ENCODE measurements at regions not wholly inside any gene's neighbourhood (a gene's known extent, or its start where the extent isn't known, plus 50 kb on each side); places are given as distances from the start of the nearest gene placed in this dataset.

DNA sequence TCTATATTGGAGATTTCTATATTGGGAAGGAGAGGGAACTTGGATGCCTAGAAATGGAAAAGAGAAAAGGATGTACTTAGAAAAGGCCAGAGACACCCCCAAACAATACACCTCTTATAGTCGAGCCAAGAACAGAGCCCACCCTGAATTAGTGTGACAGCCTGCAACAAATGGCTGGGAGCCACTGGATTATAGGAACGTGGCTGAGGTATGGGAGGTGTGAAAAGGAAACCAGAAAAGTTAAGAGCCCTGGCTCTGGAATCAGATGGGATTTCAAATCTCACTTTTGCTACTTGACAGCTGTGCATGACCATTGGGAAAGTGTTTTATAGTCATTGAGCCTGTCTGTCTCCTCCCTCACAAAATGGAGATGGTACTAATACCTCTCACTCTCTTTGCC lies 394.0 kb downstream of the ZNF521 start:
- no peaks in the 10 kb centered on the region for H3K23me2 ChIP-seq (ENCODE audit: insufficient read length, low read depth, low read length, poor library complexity, severe bottlenecking)
- H4K20me1 ChIP-seq (ENCODE audit: control insufficient read depth, insufficient read depth, insufficient read length): no peaks in the 10 kb centered on the region
- H3K4me1 Mint-ChIP-seq: peaks cover 6 to 19% of the 10 kb centered on the region in 2 experiments
- H3K27me3 Mint-ChIP-seq (ENCODE audit: low read depth): peaks cover 3% of the 10 kb centered on the region
- no peak overlapping the region for H3K27ac ChIP-seq (ENCODE audit: insufficient read length, low read depth, low read length)
- H3K56ac ChIP-seq (ENCODE audit: insufficient read length, low read depth, low read length): no peak overlapping the region
- H2AFZ ChIP-seq (ENCODE audit: low read length): no peak overlapping the region
- H3K36me3 Mint-ChIP-seq (ENCODE audit: insufficient read depth in 1 of 3, low read depth in 3 of 3): no peaks in the 10 kb centered on the region
- H3K79me1 ChIP-seq (ENCODE audit: insufficient read depth, low read depth, low read length, poor library complexity, severe bottlenecking): no peaks in the 10 kb centered on the region
- no peaks in the 10 kb centered on the region for H3K79me2 ChIP-seq (ENCODE audit: insufficient read depth, low read length)
- no peak overlapping the region for H4K8ac ChIP-seq (replicated peaks; ENCODE audit: insufficient read length, low read depth, low read length)
- H2AK5ac ChIP-seq (ENCODE audit: insufficient read length, low read length): no peak overlapping the region
- H4K91ac ChIP-seq (ENCODE audit: insufficient read length, low read depth, low read length): no peak overlapping the region
- H3T11ph ChIP-seq (ENCODE audit: low read length): no peak overlapping the region
- H3K4me2 ChIP-seq (ENCODE audit: insufficient read depth, insufficient read length, low read length): no peak overlapping the region
- H3K9me3 ChIP-seq (ENCODE audit: control insufficient read depth, low read depth, low read length): no peaks in the 10 kb centered on the region
- TF ChIP-seq, protein P1, sequence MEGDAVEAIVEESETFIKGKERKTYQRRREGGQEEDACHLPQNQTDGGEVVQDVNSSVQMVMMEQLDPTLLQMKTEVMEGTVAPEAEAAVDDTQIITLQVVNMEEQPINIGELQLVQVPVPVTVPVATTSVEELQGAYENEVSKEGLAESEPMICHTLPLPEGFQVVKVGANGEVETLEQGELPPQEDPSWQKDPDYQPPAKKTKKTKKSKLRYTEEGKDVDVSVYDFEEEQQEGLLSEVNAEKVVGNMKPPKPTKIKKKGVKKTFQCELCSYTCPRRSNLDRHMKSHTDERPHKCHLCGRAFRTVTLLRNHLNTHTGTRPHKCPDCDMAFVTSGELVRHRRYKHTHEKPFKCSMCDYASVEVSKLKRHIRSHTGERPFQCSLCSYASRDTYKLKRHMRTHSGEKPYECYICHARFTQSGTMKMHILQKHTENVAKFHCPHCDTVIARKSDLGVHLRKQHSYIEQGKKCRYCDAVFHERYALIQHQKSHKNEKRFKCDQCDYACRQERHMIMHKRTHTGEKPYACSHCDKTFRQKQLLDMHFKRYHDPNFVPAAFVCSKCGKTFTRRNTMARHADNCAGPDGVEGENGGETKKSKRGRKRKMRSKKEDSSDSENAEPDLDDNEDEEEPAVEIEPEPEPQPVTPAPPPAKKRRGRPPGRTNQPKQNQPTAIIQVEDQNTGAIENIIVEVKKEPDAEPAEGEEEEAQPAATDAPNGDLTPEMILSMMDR (conservative IDR thresholded peaks at IDR 0.05): no peak
- no peaks in the 10 kb centered on the region for H3K9me3 Mint-ChIP-seq
- no peak overlapping the region for H3K23ac ChIP-seq (ENCODE audit: insufficient read length, low read depth, low read length)
- no peak for DNase-seq
- H3K27me3 ChIP-seq (ENCODE audit: insufficient read depth, low read length): no peaks in the 10 kb centered on the region
- H3K4ac ChIP-seq (ENCODE audit: low read depth, low read length): no peak overlapping the region
- no peak overlapping the region for H3K14ac ChIP-seq (ENCODE audit: insufficient read depth, low read length)
- no peak overlapping the region for H3K9ac ChIP-seq (ENCODE audit: extremely low read depth, insufficient read length, low read length)
- no peak overlapping the region for H3K27ac Mint-ChIP-seq
- no peak overlapping the region for H2BK20ac ChIP-seq (ENCODE audit: low read depth, low read length, poor library complexity, severe bottlenecking)
- no peak overlapping the region for H2BK12ac ChIP-seq (ENCODE audit: insufficient read length, low read depth, low read length)
- no CpG with 5 or more reads among the region's 2 CpGs for WGBS (ENCODE audit: extremely low coverage, insufficient read length, low lambda C conversion rate)
- H2BK120ac ChIP-seq (ENCODE audit: low read depth, low read length, poor library complexity, severe bottlenecking): no peak overlapping the region
- no peak overlapping the region for H2BK5ac ChIP-seq (ENCODE audit: insufficient read length, low read length)
- H4K5ac ChIP-seq (ENCODE audit: insufficient read length, low read depth, low read length): no peak overlapping the region
- no peak overlapping the region for H3K4me3 Mint-ChIP-seq
- no peaks in the 10 kb centered on the region for H3K4me1 ChIP-seq (ENCODE audit: insufficient read depth, low read length)
- no peak overlapping the region for H2BK15ac ChIP-seq (ENCODE audit: low read depth, low read length)
- H3K18ac ChIP-seq (ENCODE audit: insufficient read length, low read depth, low read length): no peak overlapping the region
